HUES6 (cell line): ENCODE measurements at regions not wholly inside any gene's neighbourhood (a gene's known extent, or its start where the extent isn't known, plus 50 kb on each side); places are given as distances from the start of the nearest gene placed in this dataset.

Source experiments
- H3K27ac ChIP-seq: 2 replicates; pipeline ENCODE4 v1.7.0; 2013; ENCODE audit warnings: low read depth, mild to moderate bottlenecking, low read length, inconsistent platforms
- H3K27me3 ChIP-seq: 2 replicates; pipeline ENCODE4 v1.6.1; 2013; ENCODE audit warnings: low read length; ENCODE audit not compliant: control insufficient read depth, insufficient read depth
- H3K36me3 ChIP-seq: 2 replicates; pipeline ENCODE4 v1.6.1; 2013; ENCODE audit warnings: low read length; ENCODE audit not compliant: control insufficient read depth, insufficient read depth
- H3K4me1 ChIP-seq: 2 replicates; pipeline ENCODE4 v1.6.1; 2013; ENCODE audit warnings: low read length; ENCODE audit not compliant: control insufficient read depth, insufficient read depth
- H3K4me3 ChIP-seq: 2 replicates; pipeline ENCODE4 v1.5.1; 2013; ENCODE audit warnings: low read depth, low read length
- H3K9ac ChIP-seq: one replicate; pipeline ENCODE4 v1.6.1; 2013; ENCODE audit warnings: mild to moderate bottlenecking, low read length
- H3K9me3 ChIP-seq: 2 replicates; pipeline ENCODE4 v1.6.1; 2013; ENCODE audit warnings: low read depth, low read length; ENCODE audit not compliant: control insufficient read depth, insufficient read depth

DNA sequence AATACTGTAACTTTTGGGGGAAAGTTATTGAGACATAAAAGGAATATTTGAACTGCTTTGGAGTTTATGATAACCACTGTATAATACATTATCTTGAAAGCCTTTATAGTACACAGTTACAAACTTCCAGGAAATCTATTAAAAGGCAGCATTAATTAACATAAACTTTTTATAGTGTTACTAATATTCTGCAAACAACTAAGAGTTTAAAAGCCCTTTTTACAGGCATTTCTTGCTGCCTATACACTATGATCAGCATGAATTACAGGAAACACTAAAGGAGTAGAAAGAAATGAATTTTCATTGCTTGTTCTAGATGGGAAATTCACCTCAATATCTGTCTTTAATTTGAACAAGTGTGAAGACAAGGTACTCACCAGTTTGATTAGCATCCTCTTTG, 252.3 kb upstream of the ZFP64 start:
- H3K9ac ChIP-seq, result no peak overlapping the region
- no peaks in the 10 kb centered on the region for H3K4me1 ChIP-seq
- H3K4me3 ChIP-seq, result no peak overlapping the region
- H3K27me3 ChIP-seq, result no peaks in the 10 kb centered on the region
- H3K27ac ChIP-seq, result no peak overlapping the region
- H3K36me3 ChIP-seq, result no peaks in the 10 kb centered on the region
- H3K9me3 ChIP-seq, result peaks cover 3% of the 10 kb centered on the region; the same call in 1 of the 2 replicates

DNA sequence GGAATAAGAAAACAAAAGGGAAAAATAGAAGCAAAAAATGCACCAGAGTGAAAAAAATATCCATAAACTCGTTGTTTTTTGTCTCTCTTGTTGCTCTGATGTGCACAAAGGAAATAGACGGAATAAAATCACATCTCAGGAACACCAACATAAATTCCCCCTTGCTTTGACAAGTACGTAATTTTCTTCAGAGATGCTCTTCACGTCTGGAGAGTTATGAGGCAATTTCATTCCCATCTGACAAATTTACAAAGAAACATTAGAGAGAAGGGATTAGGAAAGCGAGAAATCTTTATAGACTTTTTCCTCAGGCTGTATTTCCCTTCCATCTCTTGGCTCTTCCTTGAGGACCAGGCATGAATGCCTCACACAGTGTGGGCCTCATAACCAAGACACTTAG, 250.1 kb upstream of the ZFP64 start:
- peaks cover 3% of the 10 kb centered on the region; the same call in 1 of the 2 replicates for H3K9me3 ChIP-seq
- H3K27me3 ChIP-seq, result no peaks in the 10 kb centered on the region
- no peak overlapping the region for H3K9ac ChIP-seq
- no peak overlapping the region for H3K27ac ChIP-seq
- H3K4me3 ChIP-seq, result no peak overlapping the region
- H3K36me3 ChIP-seq, result no peaks in the 10 kb centered on the region
- no peaks in the 10 kb centered on the region for H3K4me1 ChIP-seq

- H3K27ac ChIP-seq, result no peak overlapping the region
- no peaks in the 10 kb centered on the region for H3K36me3 ChIP-seq
- H3K9me3 ChIP-seq, result no peaks in the 10 kb centered on the region
- H3K9ac ChIP-seq, result no peak overlapping the region
- H3K27me3 ChIP-seq, result no peaks in the 10 kb centered on the region
- no peaks in the 10 kb centered on the region for H3K4me1 ChIP-seq
- no peak overlapping the region for H3K4me3 ChIP-seq
These were observed 247.8 kb upstream of the ZFP64 start for GRCh38 chr20:52439375-52439774.

DNA sequence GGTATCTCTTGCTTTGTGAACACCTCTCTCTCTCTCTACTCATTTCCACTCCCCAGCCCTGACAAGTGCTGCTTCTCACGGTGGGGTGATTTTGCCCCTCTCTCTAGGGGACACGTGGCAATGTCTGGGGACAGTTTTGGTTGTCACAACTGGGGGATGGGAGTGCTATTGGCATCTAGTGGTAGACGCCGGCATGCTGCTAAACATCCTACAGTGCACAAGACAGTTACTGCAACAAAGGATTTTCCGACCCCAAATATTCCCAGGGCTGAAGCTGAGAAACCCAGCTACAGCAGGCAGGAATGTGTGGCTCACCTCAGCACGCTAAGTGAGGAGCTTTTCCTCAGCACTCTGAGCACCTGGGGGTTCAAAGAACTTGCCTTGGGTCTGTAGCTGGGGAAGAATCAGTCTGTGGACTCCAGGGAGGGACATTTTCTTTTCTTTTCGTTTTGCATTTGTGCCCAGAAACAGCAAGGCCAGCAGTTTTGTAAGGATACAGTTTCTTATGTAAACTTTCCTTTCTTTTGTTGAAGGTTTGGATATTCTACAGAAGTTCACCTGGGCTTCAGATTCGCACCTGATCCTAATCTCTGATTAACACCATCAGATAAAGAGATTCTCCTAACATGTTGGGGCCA, 246.9 kb upstream of the ZFP64 start:
- no peak overlapping the region for H3K9ac ChIP-seq
- no peaks in the 10 kb centered on the region for H3K9me3 ChIP-seq
- H3K4me1 ChIP-seq, result no peaks in the 10 kb centered on the region
- H3K27me3 ChIP-seq, result no peaks in the 10 kb centered on the region
- no peak overlapping the region for H3K27ac ChIP-seq
- no peaks in the 10 kb centered on the region for H3K36me3 ChIP-seq
- no peak overlapping the region for H3K4me3 ChIP-seq

DNA sequence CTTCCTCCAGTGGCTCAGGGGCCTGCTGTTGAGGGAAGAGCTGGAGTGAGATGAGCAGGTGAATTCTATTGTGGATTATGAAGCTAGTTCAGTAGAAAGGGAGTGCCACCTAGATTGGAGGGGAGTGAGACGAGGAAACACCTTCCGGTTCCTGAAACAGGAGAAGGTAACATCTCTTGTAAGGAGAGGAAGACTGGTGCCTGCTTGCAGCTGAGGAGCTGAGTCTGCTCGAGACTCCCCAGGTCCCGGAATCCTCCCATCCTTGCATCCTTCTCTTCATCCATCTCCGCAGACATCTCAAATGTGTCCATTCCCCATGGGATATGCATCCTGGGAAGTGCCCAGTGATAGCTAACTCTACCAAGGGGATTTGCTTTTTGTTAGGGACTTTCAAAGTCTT, 242.9 kb upstream of the ZFP64 start:
- Histone ChIP-seq H3K36me3 (no peaks in the 10 kb centered on the region), H3K4me1 (no peaks in the 10 kb centered on the region), H3K27ac (no peak overlapping the region), H3K9me3 (no peaks in the 10 kb centered on the region), H3K4me3 (no peak overlapping the region), H3K9ac (no peak overlapping the region), H3K27me3 (no peaks in the 10 kb centered on the region)

GRCh38 chr20:52434041-52434425, 242.5 kb upstream of the ZFP64 start:
- Histone ChIP-seq H3K9ac (no peak overlapping the region), H3K27me3 (no peaks in the 10 kb centered on the region)

GRCh38 chr20:52433326-52434040, 241.9 kb upstream of the ZFP64 start:
- no peaks in the 10 kb centered on the region for H3K36me3 ChIP-seq
- H3K4me1 ChIP-seq, result no peaks in the 10 kb centered on the region
- H3K4me3 ChIP-seq, result no peak overlapping the region
- no peak overlapping the region for H3K27ac ChIP-seq
- H3K9me3 ChIP-seq, result no peaks in the 10 kb centered on the region
- H3K9ac ChIP-seq, result no peak overlapping the region
- no peaks in the 10 kb centered on the region for H3K27me3 ChIP-seq

More at GRCh38 chr20:52434041-52434425, 242.5 kb upstream of the ZFP64 start:
- Histone ChIP-seq H3K36me3 (no peaks in the 10 kb centered on the region), H3K9me3 (no peaks in the 10 kb centered on the region), H3K4me3 (no peak overlapping the region), H3K4me1 (no peaks in the 10 kb centered on the region), H3K27ac (no peak overlapping the region)

- Histone ChIP-seq H3K9ac (no peak overlapping the region), H3K36me3 (no peaks in the 10 kb centered on the region), H3K4me3 (no peak overlapping the region), H3K9me3 (no peaks in the 10 kb centered on the region), H3K27ac (no peak overlapping the region), H3K27me3 (no peaks in the 10 kb centered on the region), H3K4me1 (no peaks in the 10 kb centered on the region)
These were observed 241.2 kb upstream of the ZFP64 start for GRCh38 chr20:52432740-52433139.

GRCh38 chr20:52429029-52429428, 237.4 kb upstream of the ZFP64 start:
- Histone ChIP-seq H3K36me3 (no peaks in the 10 kb centered on the region), H3K27ac (no peak overlapping the region), H3K27me3 (no peaks in the 10 kb centered on the region), H3K9ac (no peak overlapping the region), H3K4me1 (no peaks in the 10 kb centered on the region), H3K4me3 (no peak overlapping the region), H3K9me3 (no peaks in the 10 kb centered on the region)

DNA sequence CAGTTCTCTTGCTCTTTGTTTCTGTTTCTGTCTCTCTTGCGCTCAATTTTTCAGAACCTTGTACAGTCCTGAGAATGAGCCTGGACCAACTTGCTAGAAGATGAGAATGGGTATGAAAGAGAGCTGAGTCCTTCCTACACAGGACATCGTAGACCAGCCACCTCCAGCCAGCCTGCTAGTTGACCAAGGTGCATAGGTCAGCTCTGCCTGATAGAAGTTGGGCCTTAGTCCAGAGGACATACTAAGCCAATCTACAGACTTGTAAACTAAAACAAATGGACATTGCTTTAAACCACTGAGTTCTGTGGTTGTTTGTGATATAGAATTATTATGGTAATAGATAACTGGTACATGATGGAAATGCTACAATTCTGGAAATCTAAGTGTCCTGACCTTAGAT, 236.4 kb upstream of the ZFP64 start:
- Histone ChIP-seq H3K27ac (no peak overlapping the region), H3K9ac (no peak overlapping the region)

DNA sequence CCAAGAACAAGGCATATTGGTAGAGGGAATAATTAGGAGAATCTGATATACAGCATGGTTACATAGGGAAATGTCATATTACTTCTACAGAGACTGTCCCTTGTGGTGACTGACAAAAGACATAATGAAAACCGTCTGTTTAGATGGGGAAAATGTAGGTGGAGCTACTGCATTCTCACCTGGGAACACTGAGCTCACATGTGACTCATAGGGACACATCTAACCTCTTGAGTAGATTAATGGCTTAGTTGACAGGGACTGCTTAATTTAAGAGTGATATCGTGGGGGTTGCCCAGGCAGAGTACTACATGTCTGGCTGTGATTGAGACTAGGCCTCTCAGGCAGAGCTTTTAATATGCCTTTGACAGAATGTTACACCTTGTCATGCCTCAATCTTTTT, 235.3 kb upstream of the ZFP64 start:
- H3K27ac ChIP-seq, result no peak overlapping the region
- H3K9me3 ChIP-seq, result no peaks in the 10 kb centered on the region
- no peak overlapping the region for H3K4me3 ChIP-seq
- H3K27me3 ChIP-seq, result no peaks in the 10 kb centered on the region
- no peaks in the 10 kb centered on the region for H3K4me1 ChIP-seq
- no peak overlapping the region for H3K9ac ChIP-seq
- no peaks in the 10 kb centered on the region for H3K36me3 ChIP-seq

More for the DNA sequence above, 236.4 kb upstream of the ZFP64 start:
- no peaks in the 10 kb centered on the region for H3K9me3 ChIP-seq
- H3K4me3 ChIP-seq, result no peak overlapping the region
- no peaks in the 10 kb centered on the region for H3K4me1 ChIP-seq
- H3K27me3 ChIP-seq, result no peaks in the 10 kb centered on the region
- H3K36me3 ChIP-seq, result no peaks in the 10 kb centered on the region
